ENCODE measurements at regions not wholly inside any gene's neighbourhood (a gene's known extent, or its start where the extent isn't known, plus 50 kb on each side); places are given as distances from the start of the nearest gene placed in this dataset.

- Histone ChIP-seq H3K9me3 (peaks cover 0 to 15% (median 6%) of the 10 kb centered on the region in 12 donors), H3K4me1 (no peaks in the 10 kb centered on the region), H3K27me3 (no peaks in the 10 kb centered on the region), H3K4me3 (no peak overlapping the region), H3K27ac (no peak overlapping the region), H3K36me3 (no peaks in the 10 kb centered on the region)
- no peak for DNase-seq
- 59 to 79% (median 64%) methylated on average over 4 of the region's 4 CpGs for WGBS, 4 donors
- TF ChIP-seq CTCF (IDR thresholded peaks at IDR 0.05) (no peak), POLR2A (IDR thresholded peaks at IDR 0.05) (no peak)
- intact Hi-C loops (cut with DNase I), result no loop called here
- no peak for ATAC-seq
These were observed 159.9 kb downstream of the FNDC1 start for GRCh38 chr6:159329081-159329480.

GRCh38 chr6:159328052-159328451 is 158.9 kb downstream of the FNDC1 start:
- Histone ChIP-seq H3K36me3 (no peaks in the 10 kb centered on the region), H3K4me1 (no peaks in the 10 kb centered on the region), H3K27ac (no peak overlapping the region), H3K27me3 (no peaks in the 10 kb centered on the region), H3K9me3 (peaks cover 0 to 5% (median 0%) of the 10 kb centered on the region in 12 donors), H3K4me3 (no peak overlapping the region)
- DNase-seq (no peak), ATAC-seq (no peak)
- 73 to 88% (median 84%) methylated on average over 3 of the region's 3 CpGs for WGBS, 4 donors
- TF ChIP-seq CTCF (IDR thresholded peaks at IDR 0.05), result no peak
- no peak for TF ChIP-seq POLR2A (IDR thresholded peaks at IDR 0.05)
- intact Hi-C loops (cut with DNase I), result no loop called here

- Histone ChIP-seq H3K4me3 (no peak overlapping the region), H3K9me3 (peaks cover 0 to 6% (median 0%) of the 10 kb centered on the region in 12 donors), H3K4me1 (no peaks in the 10 kb centered on the region), H3K36me3 (no peaks in the 10 kb centered on the region), H3K27me3 (no peaks in the 10 kb centered on the region), H3K27ac (no peak overlapping the region)
- TF ChIP-seq POLR2A (IDR thresholded peaks at IDR 0.05) (no peak), CTCF (IDR thresholded peaks at IDR 0.05) (no peak)
- no peak for ATAC-seq
- whole genome bisulfite sequencing, 4 donors, result 78 to 88% (median 85%) methylated on average over 9 of the region's 9 CpGs
- intact Hi-C loops (cut with DNase I), result no loop called here
- no peak for DNase-seq
These were observed 156.3 kb downstream of the FNDC1 start for GRCh38 chr6:159325476-159325875.

- H3K36me3 ChIP-seq, result no peaks in the 10 kb centered on the region
- H3K9me3 ChIP-seq, result peaks cover 0 to 6% (median 0%) of the 10 kb centered on the region in 12 donors
- WGBS, 4 donors, result 84 to 98% (median 93%) methylated on average over 2 of the region's 2 CpGs
- H3K27me3 ChIP-seq, result no peaks in the 10 kb centered on the region
- H3K4me3 ChIP-seq, result no peak overlapping the region
- intact Hi-C loops (cut with DNase I), result no loop called here
- no peaks in the 10 kb centered on the region for H3K4me1 ChIP-seq
- ATAC-seq (no peak), DNase-seq (no peak)
- TF ChIP-seq CTCF (IDR thresholded peaks at IDR 0.05), result no peak
- no peak for TF ChIP-seq POLR2A (IDR thresholded peaks at IDR 0.05)
- no peak overlapping the region for H3K27ac ChIP-seq
These were observed 155.4 kb downstream of the FNDC1 start for GRCh38 chr6:159324596-159324995.
